ENCODE measurements at regions not wholly inside any gene's neighbourhood (a gene's known extent, or its start where the extent isn't known, plus 50 kb on each side); places are given as distances from the start of the nearest gene placed in this dataset.

GRCh38 chr3:189401196-189401595 lies 229.4 kb downstream of the TPRG1 start:
- TF ChIP-seq REST (tag by site-specific recombination; IDR thresholded peaks at IDR 0.05): no peak
- no peaks in the 10 kb centered on the region for H3K9me3 ChIP-seq (ENCODE audit: control insufficient read depth, insufficient read depth, low read depth, low read length)
- no peak overlapping the region for H3K27ac ChIP-seq (ENCODE audit: extremely low read depth, low read depth, low read length)
- no peak overlapping the region for H3K4me3 ChIP-seq (ENCODE audit: low read depth, low read length)
- POLR2A ChIA-PET: interaction anchor here (1.6 kb wide), 1 partner anchor 8 kb away, joined by 3 read pairs; no protein-coding TSS in a partner anchor
- no peaks in the 10 kb centered on the region for H3K4me1 ChIP-seq (ENCODE audit: control insufficient read depth, insufficient read depth, low read length)
- CTCF ChIA-PET: no interaction called here
- no peaks in the 10 kb centered on the region for H3K36me3 ChIP-seq (ENCODE audit: control insufficient read depth in 2 of 2, insufficient read depth in 1 of 2, low read length in 2 of 2)

GRCh38 chr3:189403194-189403593 lies 228.0 kb upstream of the TP63 start:
- Histone ChIP-seq H3K27ac (ENCODE audit: extremely low read depth, low read depth, low read length) (no peak overlapping the region), H3K4me3 (ENCODE audit: low read depth, low read length) (no peak overlapping the region), H3K4me1 (ENCODE audit: control insufficient read depth, insufficient read depth, low read length) (no peaks in the 10 kb centered on the region), H3K9me3 (ENCODE audit: control insufficient read depth, insufficient read depth, low read depth, low read length) (no peaks in the 10 kb centered on the region), H3K36me3 (ENCODE audit: control insufficient read depth in 2 of 2, insufficient read depth in 1 of 2, low read length in 2 of 2) (no peaks in the 10 kb centered on the region)
- TF ChIP-seq IKZF3 (tag by site-specific recombination; IDR thresholded peaks at IDR 0.05): no peak
- TF ChIP-seq ZFHX2 (tag by site-specific recombination; conservative IDR thresholded peaks at IDR 0.05): peak; percentile 45; the same call in 1 of the 2 replicates
- CTCF ChIA-PET: no interaction called here
- POLR2A ChIA-PET: no interaction called here

GRCh38 chr3:189404024-189404423 lies 227.2 kb upstream of the TP63 start:
- H3K36me3 ChIP-seq (ENCODE audit: control insufficient read depth in 2 of 2, insufficient read depth in 1 of 2, low read length in 2 of 2): no peaks in the 10 kb centered on the region
- TF ChIP-seq ZFHX2 (tag by site-specific recombination; conservative IDR thresholded peaks at IDR 0.05) (0 out of 2 replicates have a peak, but pooled peaks have one; percentile 21), PRDM4 (tag by site-specific recombination; IDR thresholded peaks at IDR 0.05) (no peak), ZNF626 (tag by site-specific recombination; IDR thresholded peaks at IDR 0.05) (no peak), ZNF366 (tag by site-specific recombination; conservative IDR thresholded peaks at IDR 0.05) (no peak), ZNF214 (tag by site-specific recombination; IDR thresholded peaks at IDR 0.05; ENCODE audit: borderline replicate concordance) (no peak), GFI1B (tag by site-specific recombination; IDR thresholded peaks at IDR 0.05) (no peak), TSHZ1 (tag by site-specific recombination; IDR thresholded peaks at IDR 0.05; ENCODE audit: borderline replicate concordance) (no peak), WT1 (tag by site-specific recombination; IDR thresholded peaks at IDR 0.05) (no peak)
- TF ChIP-seq, protein P1, sequence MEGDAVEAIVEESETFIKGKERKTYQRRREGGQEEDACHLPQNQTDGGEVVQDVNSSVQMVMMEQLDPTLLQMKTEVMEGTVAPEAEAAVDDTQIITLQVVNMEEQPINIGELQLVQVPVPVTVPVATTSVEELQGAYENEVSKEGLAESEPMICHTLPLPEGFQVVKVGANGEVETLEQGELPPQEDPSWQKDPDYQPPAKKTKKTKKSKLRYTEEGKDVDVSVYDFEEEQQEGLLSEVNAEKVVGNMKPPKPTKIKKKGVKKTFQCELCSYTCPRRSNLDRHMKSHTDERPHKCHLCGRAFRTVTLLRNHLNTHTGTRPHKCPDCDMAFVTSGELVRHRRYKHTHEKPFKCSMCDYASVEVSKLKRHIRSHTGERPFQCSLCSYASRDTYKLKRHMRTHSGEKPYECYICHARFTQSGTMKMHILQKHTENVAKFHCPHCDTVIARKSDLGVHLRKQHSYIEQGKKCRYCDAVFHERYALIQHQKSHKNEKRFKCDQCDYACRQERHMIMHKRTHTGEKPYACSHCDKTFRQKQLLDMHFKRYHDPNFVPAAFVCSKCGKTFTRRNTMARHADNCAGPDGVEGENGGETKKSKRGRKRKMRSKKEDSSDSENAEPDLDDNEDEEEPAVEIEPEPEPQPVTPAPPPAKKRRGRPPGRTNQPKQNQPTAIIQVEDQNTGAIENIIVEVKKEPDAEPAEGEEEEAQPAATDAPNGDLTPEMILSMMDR (tag by site-specific recombination; IDR thresholded peaks at IDR 0.05): no peak
- no peak overlapping the region for H3K27ac ChIP-seq (ENCODE audit: extremely low read depth, low read depth, low read length)
- no peaks in the 10 kb centered on the region for H3K4me1 ChIP-seq (ENCODE audit: control insufficient read depth, insufficient read depth, low read length)
- no peaks in the 10 kb centered on the region for H3K9me3 ChIP-seq (ENCODE audit: control insufficient read depth, insufficient read depth, low read depth, low read length)
- no peak overlapping the region for H3K4me3 ChIP-seq (ENCODE audit: low read depth, low read length)
- ChIA-PET CTCF (interaction anchor here (1.0 kb wide), 1 partner anchor 131 kb away, joined by 6 read pairs; no protein-coding TSS in a partner anchor), POLR2A (no interaction called here)

Measured in HEK293 (cell line).